ENCODE measurements at regions not wholly inside any gene's neighbourhood (a gene's known extent, or its start where the extent isn't known, plus 50 kb on each side); places are given as distances from the start of the nearest gene placed in this dataset.

- Histone ChIP-seq H3K4me1 (ENCODE audit: control insufficient read depth in 1 of 2, insufficient read depth in 2 of 2, low read length in 2 of 2) (no peaks in the 10 kb centered on the region), H3K27ac (ENCODE audit: low read depth, low read length) (no peak overlapping the region), H3K9me3 (ENCODE audit: control insufficient read depth in 1 of 2, low read length in 2 of 2) (no peaks in the 10 kb centered on the region), H3K27me3 (ENCODE audit: control insufficient read depth in 1 of 2, insufficient read depth in 2 of 2, low read length in 2 of 2) (no peaks in the 10 kb centered on the region), H3K9ac (ENCODE audit: low read depth in 1 of 2, low read length in 2 of 2) (no peak overlapping the region), H3K4me3 (ENCODE audit: low read depth in 1 of 2, low read length in 2 of 2) (no peak overlapping the region), H3K36me3 (ENCODE audit: control insufficient read depth in 1 of 2, insufficient read depth in 2 of 2, low read length in 2 of 2) (no peaks in the 10 kb centered on the region)
Observed at GRCh38 chr13:89977203-89977602, 1370.3 kb upstream of the MIR17HG start.

- no peak overlapping the region for H3K9ac ChIP-seq (ENCODE audit: low read depth in 1 of 2, low read length in 2 of 2)
- no peak overlapping the region for H3K27ac ChIP-seq (ENCODE audit: low read depth, low read length)
- no peaks in the 10 kb centered on the region for H3K9me3 ChIP-seq (ENCODE audit: control insufficient read depth in 1 of 2, low read length in 2 of 2)
- no peaks in the 10 kb centered on the region for H3K27me3 ChIP-seq (ENCODE audit: control insufficient read depth in 1 of 2, insufficient read depth in 2 of 2, low read length in 2 of 2)
- no peaks in the 10 kb centered on the region for H3K36me3 ChIP-seq (ENCODE audit: control insufficient read depth in 1 of 2, insufficient read depth in 2 of 2, low read length in 2 of 2)
- H3K4me1 ChIP-seq (ENCODE audit: control insufficient read depth in 1 of 2, insufficient read depth in 2 of 2, low read length in 2 of 2): no peaks in the 10 kb centered on the region
- no peak overlapping the region for H3K4me3 ChIP-seq (ENCODE audit: low read depth in 1 of 2, low read length in 2 of 2)
Observed at GRCh38 chr13:89980896-89981295, 1366.6 kb upstream of the MIR17HG start.

GRCh38 chr13:89982407-89983095, 1364.9 kb upstream of the MIR17HG start:
- Histone ChIP-seq H3K27ac (ENCODE audit: low read depth, low read length) (no peak overlapping the region), H3K9ac (ENCODE audit: low read depth in 1 of 2, low read length in 2 of 2) (no peak overlapping the region), H3K36me3 (ENCODE audit: control insufficient read depth in 1 of 2, insufficient read depth in 2 of 2, low read length in 2 of 2) (no peaks in the 10 kb centered on the region), H3K9me3 (ENCODE audit: control insufficient read depth in 1 of 2, low read length in 2 of 2) (no peaks in the 10 kb centered on the region), H3K4me1 (ENCODE audit: control insufficient read depth in 1 of 2, insufficient read depth in 2 of 2, low read length in 2 of 2) (no peaks in the 10 kb centered on the region), H3K27me3 (ENCODE audit: control insufficient read depth in 1 of 2, insufficient read depth in 2 of 2, low read length in 2 of 2) (no peaks in the 10 kb centered on the region), H3K4me3 (ENCODE audit: low read depth in 1 of 2, low read length in 2 of 2) (no peak overlapping the region)

- no peak overlapping the region for H3K9ac ChIP-seq (ENCODE audit: low read depth in 1 of 2, low read length in 2 of 2)
Observed at GRCh38 chr13:89988206-89988605, 1359.3 kb upstream of the MIR17HG start.

GRCh38 chr13:90003566-90003965, 1343.9 kb upstream of the MIR17HG start:
- peaks cover 5 to 10% of the 10 kb centered on the region in 2 donors for H3K9me3 ChIP-seq (ENCODE audit: control insufficient read depth in 1 of 2, low read length in 2 of 2)
- no peak overlapping the region for H3K27ac ChIP-seq (ENCODE audit: low read depth, low read length)
- H3K36me3 ChIP-seq (ENCODE audit: control insufficient read depth in 1 of 2, insufficient read depth in 2 of 2, low read length in 2 of 2): no peaks in the 10 kb centered on the region
- no peaks in the 10 kb centered on the region for H3K27me3 ChIP-seq (ENCODE audit: control insufficient read depth in 1 of 2, insufficient read depth in 2 of 2, low read length in 2 of 2)
- no peak overlapping the region for H3K9ac ChIP-seq (ENCODE audit: low read depth in 1 of 2, low read length in 2 of 2)
- no peak overlapping the region for H3K4me3 ChIP-seq (ENCODE audit: low read depth in 1 of 2, low read length in 2 of 2)
- no peaks in the 10 kb centered on the region for H3K4me1 ChIP-seq (ENCODE audit: control insufficient read depth in 1 of 2, insufficient read depth in 2 of 2, low read length in 2 of 2)

More at GRCh38 chr13:89988206-89988605, 1359.3 kb upstream of the MIR17HG start:
- H3K9me3 ChIP-seq (ENCODE audit: control insufficient read depth in 1 of 2, low read length in 2 of 2): no peaks in the 10 kb centered on the region
- no peaks in the 10 kb centered on the region for H3K27me3 ChIP-seq (ENCODE audit: control insufficient read depth in 1 of 2, insufficient read depth in 2 of 2, low read length in 2 of 2)
- H3K36me3 ChIP-seq (ENCODE audit: control insufficient read depth in 1 of 2, insufficient read depth in 2 of 2, low read length in 2 of 2): no peaks in the 10 kb centered on the region
- no peak overlapping the region for H3K27ac ChIP-seq (ENCODE audit: low read depth, low read length)
- no peak overlapping the region for H3K4me3 ChIP-seq (ENCODE audit: low read depth in 1 of 2, low read length in 2 of 2)
- H3K4me1 ChIP-seq (ENCODE audit: control insufficient read depth in 1 of 2, insufficient read depth in 2 of 2, low read length in 2 of 2): no peaks in the 10 kb centered on the region

GRCh38 chr13:90008707-90009149, 1338.8 kb upstream of the MIR17HG start:
- Histone ChIP-seq H3K9me3 (ENCODE audit: control insufficient read depth in 1 of 2, low read length in 2 of 2) (no peaks in the 10 kb centered on the region), H3K27ac (ENCODE audit: low read depth, low read length) (no peak overlapping the region), H3K9ac (ENCODE audit: low read depth in 1 of 2, low read length in 2 of 2) (no peak overlapping the region), H3K4me3 (ENCODE audit: low read depth in 1 of 2, low read length in 2 of 2) (no peak overlapping the region), H3K36me3 (ENCODE audit: control insufficient read depth in 1 of 2, insufficient read depth in 2 of 2, low read length in 2 of 2) (no peaks in the 10 kb centered on the region), H3K27me3 (ENCODE audit: control insufficient read depth in 1 of 2, insufficient read depth in 2 of 2, low read length in 2 of 2) (no peaks in the 10 kb centered on the region), H3K4me1 (ENCODE audit: control insufficient read depth in 1 of 2, insufficient read depth in 2 of 2, low read length in 2 of 2) (no peaks in the 10 kb centered on the region)

- no peaks in the 10 kb centered on the region for H3K4me1 ChIP-seq (ENCODE audit: control insufficient read depth in 1 of 2, insufficient read depth in 2 of 2, low read length in 2 of 2)
- no peak overlapping the region for H3K27ac ChIP-seq (ENCODE audit: low read depth, low read length)
- H3K9ac ChIP-seq (ENCODE audit: low read depth in 1 of 2, low read length in 2 of 2): no peak overlapping the region
- no peaks in the 10 kb centered on the region for H3K27me3 ChIP-seq (ENCODE audit: control insufficient read depth in 1 of 2, insufficient read depth in 2 of 2, low read length in 2 of 2)
- H3K4me3 ChIP-seq (ENCODE audit: low read depth in 1 of 2, low read length in 2 of 2): no peak overlapping the region
- H3K9me3 ChIP-seq (ENCODE audit: control insufficient read depth in 1 of 2, low read length in 2 of 2): no peaks in the 10 kb centered on the region
- H3K36me3 ChIP-seq (ENCODE audit: control insufficient read depth in 1 of 2, insufficient read depth in 2 of 2, low read length in 2 of 2): no peaks in the 10 kb centered on the region
Observed at GRCh38 chr13:90014038-90014437, 1333.4 kb upstream of the MIR17HG start.

- H3K36me3 ChIP-seq (ENCODE audit: control insufficient read depth in 1 of 2, insufficient read depth in 2 of 2, low read length in 2 of 2): no peaks in the 10 kb centered on the region
- no peak overlapping the region for H3K9ac ChIP-seq (ENCODE audit: low read depth in 1 of 2, low read length in 2 of 2)
- no peak overlapping the region for H3K27ac ChIP-seq (ENCODE audit: low read depth, low read length)
- no peaks in the 10 kb centered on the region for H3K4me1 ChIP-seq (ENCODE audit: control insufficient read depth in 1 of 2, insufficient read depth in 2 of 2, low read length in 2 of 2)
- H3K4me3 ChIP-seq (ENCODE audit: low read depth in 1 of 2, low read length in 2 of 2): no peak overlapping the region
- H3K27me3 ChIP-seq (ENCODE audit: control insufficient read depth in 1 of 2, insufficient read depth in 2 of 2, low read length in 2 of 2): no peaks in the 10 kb centered on the region
- no peaks in the 10 kb centered on the region for H3K9me3 ChIP-seq (ENCODE audit: control insufficient read depth in 1 of 2, low read length in 2 of 2)
Observed at GRCh38 chr13:90015565-90016507, 1331.7 kb upstream of the MIR17HG start.

GRCh38 chr13:90016688-90017087, 1330.8 kb upstream of the MIR17HG start:
- H3K36me3 ChIP-seq (ENCODE audit: control insufficient read depth in 1 of 2, insufficient read depth in 2 of 2, low read length in 2 of 2): no peaks in the 10 kb centered on the region
- no peaks in the 10 kb centered on the region for H3K9me3 ChIP-seq (ENCODE audit: control insufficient read depth in 1 of 2, low read length in 2 of 2)
- no peak overlapping the region for H3K9ac ChIP-seq (ENCODE audit: low read depth in 1 of 2, low read length in 2 of 2)
- H3K4me1 ChIP-seq (ENCODE audit: control insufficient read depth in 1 of 2, insufficient read depth in 2 of 2, low read length in 2 of 2): no peaks in the 10 kb centered on the region
- no peak overlapping the region for H3K27ac ChIP-seq (ENCODE audit: low read depth, low read length)
- H3K4me3 ChIP-seq (ENCODE audit: low read depth in 1 of 2, low read length in 2 of 2): no peak overlapping the region
- H3K27me3 ChIP-seq (ENCODE audit: control insufficient read depth in 1 of 2, insufficient read depth in 2 of 2, low read length in 2 of 2): no peaks in the 10 kb centered on the region

- H3K4me3 ChIP-seq (ENCODE audit: low read depth in 1 of 2, low read length in 2 of 2): no peak overlapping the region
- no peaks in the 10 kb centered on the region for H3K9me3 ChIP-seq (ENCODE audit: control insufficient read depth in 1 of 2, low read length in 2 of 2)
- no peak overlapping the region for H3K9ac ChIP-seq (ENCODE audit: low read depth in 1 of 2, low read length in 2 of 2)
- H3K27me3 ChIP-seq (ENCODE audit: control insufficient read depth in 1 of 2, insufficient read depth in 2 of 2, low read length in 2 of 2): no peaks in the 10 kb centered on the region
- H3K36me3 ChIP-seq (ENCODE audit: control insufficient read depth in 1 of 2, insufficient read depth in 2 of 2, low read length in 2 of 2): no peaks in the 10 kb centered on the region
- no peaks in the 10 kb centered on the region for H3K4me1 ChIP-seq (ENCODE audit: control insufficient read depth in 1 of 2, insufficient read depth in 2 of 2, low read length in 2 of 2)
- H3K27ac ChIP-seq (ENCODE audit: low read depth, low read length): no peak overlapping the region
Observed at GRCh38 chr13:90020536-90021070, 1326.9 kb upstream of the MIR17HG start.
